GM12873 (cell line): ENCODE measurements at regions not wholly inside any gene's neighbourhood (a gene's known extent, or its start where the extent isn't known, plus 50 kb on each side); places are given as distances from the start of the nearest gene placed in this dataset.

ENCODE experiments used
- TF ChIP-seq, protein P1 (sequence below): IDR thresholded peaks from 2 replicates; pipeline ENCODE4 v1.5.1; 2012; ENCODE audit warnings: low read depth, mild to moderate bottlenecking, moderate library complexity, low read length, control low read depth; ENCODE audit not compliant: insufficient read depth; ENCODE audit errors: missing control alignments

DNA sequence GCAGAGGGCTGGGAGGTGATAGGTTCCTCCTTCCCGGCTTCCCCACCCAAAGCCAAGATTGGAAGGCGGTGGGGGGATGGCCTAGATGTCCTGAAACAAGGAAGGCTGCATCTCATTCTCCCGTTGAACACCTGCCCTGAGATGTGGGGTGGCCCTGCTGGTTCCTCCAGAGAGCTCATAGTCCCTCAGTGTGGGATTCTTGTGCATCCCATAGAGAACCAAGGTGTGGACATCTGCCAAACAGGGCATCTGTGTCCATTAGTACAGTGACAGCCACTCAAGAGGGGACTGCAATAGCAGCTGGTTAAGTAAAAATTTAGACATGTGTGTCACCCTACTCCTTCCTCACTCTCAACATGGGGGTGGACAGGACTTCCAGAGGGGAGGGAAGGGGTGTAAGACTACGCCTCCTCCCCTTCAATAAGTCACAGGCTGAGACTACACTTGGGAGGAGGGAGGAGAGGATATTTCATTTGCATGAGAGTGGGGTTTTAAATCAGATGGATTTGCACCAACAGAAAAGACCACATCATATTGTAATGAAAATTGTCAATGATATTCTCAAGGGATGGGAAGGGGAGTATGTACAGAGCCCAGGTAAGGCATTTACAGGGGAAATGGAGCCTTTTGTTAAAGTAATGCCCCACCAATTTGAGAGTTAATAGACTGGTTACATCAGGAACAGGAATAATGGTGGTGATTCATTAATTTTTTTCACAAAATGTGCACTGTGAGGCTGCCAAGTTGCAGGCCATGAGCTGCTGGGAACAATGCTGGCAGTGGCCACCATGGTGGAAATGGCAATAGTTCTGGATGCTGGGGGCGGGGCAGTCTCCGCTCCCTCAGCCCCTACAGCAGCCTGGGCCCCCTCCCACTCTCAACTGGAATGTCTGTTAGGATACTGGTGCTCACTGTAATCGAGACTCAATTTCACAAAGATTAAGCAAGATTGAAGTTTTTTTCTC, 80.6 kb downstream of the TEX51 start:
- TF ChIP-seq, protein P1, sequence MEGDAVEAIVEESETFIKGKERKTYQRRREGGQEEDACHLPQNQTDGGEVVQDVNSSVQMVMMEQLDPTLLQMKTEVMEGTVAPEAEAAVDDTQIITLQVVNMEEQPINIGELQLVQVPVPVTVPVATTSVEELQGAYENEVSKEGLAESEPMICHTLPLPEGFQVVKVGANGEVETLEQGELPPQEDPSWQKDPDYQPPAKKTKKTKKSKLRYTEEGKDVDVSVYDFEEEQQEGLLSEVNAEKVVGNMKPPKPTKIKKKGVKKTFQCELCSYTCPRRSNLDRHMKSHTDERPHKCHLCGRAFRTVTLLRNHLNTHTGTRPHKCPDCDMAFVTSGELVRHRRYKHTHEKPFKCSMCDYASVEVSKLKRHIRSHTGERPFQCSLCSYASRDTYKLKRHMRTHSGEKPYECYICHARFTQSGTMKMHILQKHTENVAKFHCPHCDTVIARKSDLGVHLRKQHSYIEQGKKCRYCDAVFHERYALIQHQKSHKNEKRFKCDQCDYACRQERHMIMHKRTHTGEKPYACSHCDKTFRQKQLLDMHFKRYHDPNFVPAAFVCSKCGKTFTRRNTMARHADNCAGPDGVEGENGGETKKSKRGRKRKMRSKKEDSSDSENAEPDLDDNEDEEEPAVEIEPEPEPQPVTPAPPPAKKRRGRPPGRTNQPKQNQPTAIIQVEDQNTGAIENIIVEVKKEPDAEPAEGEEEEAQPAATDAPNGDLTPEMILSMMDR, result no peak

DNA sequence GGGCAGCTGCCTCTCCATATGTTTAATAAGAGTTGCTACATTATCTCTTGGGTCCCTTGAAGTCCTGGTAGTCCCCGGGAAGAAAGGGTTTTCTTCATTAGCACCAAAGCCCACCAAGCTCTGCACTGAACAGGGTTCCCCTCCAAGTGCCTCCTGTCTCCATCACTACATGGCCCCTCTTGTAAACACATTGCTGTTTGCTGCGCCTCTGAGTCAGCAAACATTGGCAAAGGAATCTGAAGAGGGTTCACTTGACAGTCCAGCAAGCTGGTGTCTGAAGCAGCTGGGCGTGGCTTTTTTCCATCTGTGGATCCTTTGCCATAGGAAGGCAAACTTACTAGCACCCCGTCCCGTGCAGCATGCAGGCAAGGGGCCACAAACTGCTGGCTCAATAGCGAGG, 82.8 kb downstream of the TEX51 start:
- TF ChIP-seq, protein P1, result no peak

- TF ChIP-seq, protein P1, result no peak
Observed at GRCh38 chr2:126982935-126983334, 84.2 kb downstream of the TEX51 start.

- TF ChIP-seq, protein P1, result no peak
Observed at GRCh38 chr2:126986631-126987187, 88.0 kb downstream of the TEX51 start.

DNA sequence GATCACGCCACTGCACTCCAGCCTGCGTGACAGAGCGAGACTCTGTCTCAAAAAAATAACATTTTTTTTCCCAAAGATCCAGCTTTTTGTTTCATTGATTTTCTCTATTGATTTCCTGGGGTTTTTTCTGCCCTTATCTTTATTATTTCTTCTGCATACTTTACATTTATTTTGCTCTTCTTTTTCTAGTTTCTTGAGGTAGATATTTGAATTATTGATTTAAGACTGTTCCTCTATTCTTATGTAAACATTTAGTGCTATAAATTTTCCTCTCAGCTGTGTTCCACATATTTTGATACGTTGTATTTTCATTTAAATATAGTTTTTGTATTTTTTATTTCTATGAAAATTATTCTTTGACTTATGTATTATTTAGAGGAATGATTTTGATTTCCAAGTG, 89.8 kb downstream of the TEX51 start:
- TF ChIP-seq, protein P1, result no peak

GRCh38 chr2:126990200-126990599, 91.5 kb downstream of the TEX51 start:
- TF ChIP-seq, protein P1, result no peak
